Heart left ventricle (tissue), 13 donors: ENCODE measurements at regions not wholly inside any gene's neighbourhood (a gene's known extent, or its start where the extent isn't known, plus 50 kb on each side); places are given as distances from the start of the nearest gene placed in this dataset.

Source experiments
- POLR2A ChIP-seq, 2 donors: fragments of 450-650 bp; IDR thresholded peaks; one replicate each; pipeline ENCODE4 v1.6.1; 2017; ENCODE audit warnings: antibody characterized with exemption in 2 of 2, mild to moderate bottlenecking in 2 of 2, moderate library complexity in 2 of 2
- TF ChIP-seq, protein P1 (sequence below), 12 donors: fragments of 200-600 bp; sonication (generic) in 4 of 12; IDR thresholded peaks; one replicate each; pipeline versions ENCODE4 v1.5.0 to v1.8.0; 2018 to 2022; ENCODE audit warnings: antibody characterized with exemption in 12 of 12, mild to moderate bottlenecking in 5 of 12
- donor health status: ischemic (EF 13 %, LVEDD 7.1; RV severe dilation, severe dysfunction).
- donor health status: DM: no; HTN: yes; CAD: no.
- donor health status: DM: no; HTN: no; CAD: no.
- donor health status: ischemic (EF 25% LVEDD 6.9; RV normal size, moderate dysfunction).
- donor health status: ischemic (EF 25% LVEDD 5.7; RV mildly dilated, moderate dysfunction).
- donor health status: ischemic (EF 35%, LVEDD 5.7; RV mildly dilated, moderate dysfunction).
- donor health status: nonischemic (EF 11% LVEDD 7.7; RV severe dilation, severe dysfunction).
- donor health status: DM: yes; HTN: yes; CAD: no.
- donor health status: PGD.
- donor health status: ischemic (EF 29% LVEDD 5.4; RV normal size, mild dysfunction).
- donor health status: nonischemic (EF 23%, LVEDD 6.1; RV moderate dilation, normal function).

DNA sequence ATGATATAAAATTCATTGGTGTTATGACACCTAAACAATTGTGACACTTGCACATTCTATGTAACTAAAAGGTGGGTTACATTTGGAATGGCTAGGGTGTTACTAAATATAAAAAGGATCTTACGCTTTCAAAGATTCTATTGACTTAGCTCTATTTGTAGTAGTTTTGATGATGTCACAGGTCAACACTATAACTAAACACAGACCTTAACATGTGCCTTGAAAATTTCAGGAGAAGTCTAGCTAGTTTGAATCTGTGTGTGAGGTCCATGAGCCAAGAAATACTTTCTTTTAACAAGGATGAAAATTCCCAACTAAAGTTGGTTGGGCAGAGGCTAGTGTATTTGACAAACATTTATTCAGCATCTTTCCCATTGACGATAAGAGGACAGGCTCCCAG is 298.0 kb downstream of the GPAT3 start:
- TF ChIP-seq POLR2A (IDR thresholded peaks at IDR 0.05), result no peak
- TF ChIP-seq, protein P1, sequence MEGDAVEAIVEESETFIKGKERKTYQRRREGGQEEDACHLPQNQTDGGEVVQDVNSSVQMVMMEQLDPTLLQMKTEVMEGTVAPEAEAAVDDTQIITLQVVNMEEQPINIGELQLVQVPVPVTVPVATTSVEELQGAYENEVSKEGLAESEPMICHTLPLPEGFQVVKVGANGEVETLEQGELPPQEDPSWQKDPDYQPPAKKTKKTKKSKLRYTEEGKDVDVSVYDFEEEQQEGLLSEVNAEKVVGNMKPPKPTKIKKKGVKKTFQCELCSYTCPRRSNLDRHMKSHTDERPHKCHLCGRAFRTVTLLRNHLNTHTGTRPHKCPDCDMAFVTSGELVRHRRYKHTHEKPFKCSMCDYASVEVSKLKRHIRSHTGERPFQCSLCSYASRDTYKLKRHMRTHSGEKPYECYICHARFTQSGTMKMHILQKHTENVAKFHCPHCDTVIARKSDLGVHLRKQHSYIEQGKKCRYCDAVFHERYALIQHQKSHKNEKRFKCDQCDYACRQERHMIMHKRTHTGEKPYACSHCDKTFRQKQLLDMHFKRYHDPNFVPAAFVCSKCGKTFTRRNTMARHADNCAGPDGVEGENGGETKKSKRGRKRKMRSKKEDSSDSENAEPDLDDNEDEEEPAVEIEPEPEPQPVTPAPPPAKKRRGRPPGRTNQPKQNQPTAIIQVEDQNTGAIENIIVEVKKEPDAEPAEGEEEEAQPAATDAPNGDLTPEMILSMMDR (IDR thresholded peaks at IDR 0.05), result no peak
